H1 (cell line): ENCODE measurements at regions not wholly inside any gene's neighbourhood (a gene's known extent, or its start where the extent isn't known, plus 50 kb on each side); places are given as distances from the start of the nearest gene placed in this dataset.

Source experiments
- BRCA1 ChIP-seq: IDR thresholded peaks from 2 replicates; pipeline ENCODE4 v1.6.1; 2012; ENCODE audit warnings: low read depth, low read length, improper control_type of control experiment

- TF ChIP-seq BRCA1, result no peak
These were observed 1624.3 kb downstream of the SLITRK1 start (continued) for GRCh38 chr13:82257790-82258507.
